D721Med (cell line): ENCODE measurements at regions not wholly inside any gene's neighbourhood (a gene's known extent, or its start where the extent isn't known, plus 50 kb on each side); places are given as distances from the start of the nearest gene placed in this dataset.

Experiments used
- DNase-seq: peaks from one replicate; pipeline ENCODE4 v3.0.0; 2011; ENCODE audit warnings: low spot score; ENCODE audit not compliant: insufficient read length
- FAIRE-seq: peaks from 2 replicates; lab custom pipeline; 2011; peaks lifted over from hg19 to GRCh38; lab: Jason Lieb, UNC
- CTCF ChIP-seq: IDR thresholded peaks from 2 replicates; pipeline ENCODE4 v1.5.1; 2012; ENCODE audit warnings: mild to moderate bottlenecking, control low read depth; ENCODE audit not compliant: insufficient read depth; ENCODE audit errors: missing control alignments

- TF ChIP-seq CTCF, result no peak
- DNase-seq (no peak), FAIRE-seq (no peak)
Measured at GRCh38 chr7:22577470-22578001, 77.5 kb upstream of the STEAP1B start.

- DNase-seq (no peak), FAIRE-seq (no peak)
- no peak for TF ChIP-seq CTCF
Measured at GRCh38 chr7:22576612-22577469, 76.9 kb upstream of the STEAP1B start.

DNA sequence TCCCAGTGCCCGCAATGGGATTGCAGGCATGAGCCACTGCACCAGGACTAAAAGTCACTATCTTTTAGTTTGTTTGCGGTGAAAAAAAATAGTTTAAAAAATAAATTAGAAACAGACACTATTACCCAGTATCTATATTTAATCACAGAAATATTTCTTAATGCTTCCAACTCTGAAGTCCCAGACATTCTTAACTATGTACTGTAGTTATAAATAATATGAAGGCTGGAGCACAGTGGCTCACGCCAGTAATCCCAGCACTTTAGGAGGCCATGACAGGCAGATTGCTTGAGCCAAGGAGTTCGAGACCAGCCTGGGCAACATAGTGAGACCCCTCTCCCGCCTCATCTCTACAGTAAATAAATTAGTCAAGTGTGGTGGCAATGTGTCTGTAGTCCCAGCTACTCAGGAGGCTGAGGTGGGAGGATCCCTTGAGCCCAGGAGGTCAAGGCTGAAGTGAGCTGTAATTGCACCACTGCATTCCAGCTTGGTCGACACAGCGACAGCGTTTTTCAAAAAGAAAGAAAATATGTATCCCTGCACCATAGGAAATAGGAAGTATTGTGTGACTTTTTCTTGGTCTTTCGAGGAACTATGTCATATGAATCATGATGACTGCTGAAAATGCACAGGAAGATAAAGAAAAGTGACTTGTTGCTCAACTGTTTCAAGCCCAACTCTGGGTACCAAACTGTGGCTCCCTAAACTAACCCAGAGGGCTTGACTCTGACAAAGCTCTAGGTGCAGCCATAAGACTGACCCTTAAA lies 74.9 kb upstream of the STEAP1B start:
- TF ChIP-seq CTCF, result no peak
- no peak for FAIRE-seq
- DNase-seq, result no peak

DNA sequence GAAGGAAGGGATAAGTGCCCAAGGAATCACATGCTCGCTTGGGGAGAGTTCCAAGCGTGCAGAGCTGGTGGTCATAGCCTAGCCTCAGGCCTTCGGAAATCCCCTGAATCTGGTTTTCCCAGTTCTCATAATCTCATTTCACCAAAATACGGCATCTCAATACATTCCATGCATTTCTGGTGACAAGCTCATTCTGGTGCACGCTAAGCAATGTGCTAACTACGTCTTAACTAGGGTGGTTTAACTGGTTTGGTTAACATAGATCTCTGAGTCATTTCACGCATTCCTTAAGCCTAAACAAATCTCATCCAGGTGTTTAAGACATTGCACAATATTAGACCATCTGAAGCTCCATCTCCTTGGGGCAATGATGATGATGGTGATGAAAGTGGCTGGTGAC lies 72.9 kb upstream of the STEAP1B start:
- TF ChIP-seq CTCF, result no peak
- no peak for FAIRE-seq
- no peak for DNase-seq

DNA sequence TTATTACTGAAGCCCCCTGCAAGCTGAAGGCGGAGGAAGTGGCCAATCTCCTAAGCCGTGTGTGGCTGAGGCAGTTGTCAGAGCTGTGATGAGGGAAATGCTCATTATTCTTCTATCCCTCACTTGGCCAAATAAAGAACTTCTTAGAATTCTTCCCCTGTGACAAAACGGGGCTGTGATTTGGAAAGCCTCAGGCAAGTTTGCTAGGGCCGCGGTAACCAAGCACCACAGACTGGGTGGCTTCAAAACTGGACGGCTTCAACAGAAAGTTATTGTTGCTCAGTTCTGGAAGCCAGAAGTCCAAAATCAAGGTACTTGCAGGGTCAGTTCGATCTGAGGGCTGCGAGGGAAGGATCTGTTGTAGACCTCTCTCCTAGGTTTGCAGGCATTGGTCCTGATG lies 72.3 kb upstream of the STEAP1B start:
- FAIRE-seq, result no peak

GRCh38 chr7:22571766-22572165 lies 71.8 kb upstream of the STEAP1B start:
- no peak for DNase-seq
- no peak for FAIRE-seq
- TF ChIP-seq CTCF, result no peak

More for the DNA sequence above, 72.3 kb upstream of the STEAP1B start:
- no peak for TF ChIP-seq CTCF
- no peak for DNase-seq
